ENCODE measurements at regions not wholly inside any gene's neighbourhood (a gene's known extent, or its start where the extent isn't known, plus 50 kb on each side); places are given as distances from the start of the nearest gene placed in this dataset.

GRCh38 chr2:128710242-128710641 lies 391.6 kb upstream of the HS6ST1 start:
- no peak for DNase-seq

DNA sequence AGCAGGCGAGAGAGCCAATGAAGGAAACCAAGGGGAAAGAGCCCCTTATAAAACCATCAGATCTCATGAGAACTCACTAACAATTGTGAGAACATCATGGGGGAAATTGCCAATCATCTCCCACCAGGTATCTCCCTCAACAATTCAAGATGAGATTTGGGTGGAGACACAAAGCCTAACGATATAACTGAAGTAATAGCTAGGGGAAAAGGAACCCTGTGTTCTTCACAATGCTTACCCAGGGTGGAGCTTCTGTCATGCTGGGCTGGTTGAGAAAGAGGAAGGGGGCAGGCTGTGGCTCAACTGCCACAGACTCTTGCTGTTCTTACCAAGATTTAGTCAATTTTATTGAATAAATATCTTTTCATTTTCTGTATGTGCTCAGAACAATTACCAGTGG lies 392.1 kb upstream of the HS6ST1 start:
- no peak for DNase-seq

DNA sequence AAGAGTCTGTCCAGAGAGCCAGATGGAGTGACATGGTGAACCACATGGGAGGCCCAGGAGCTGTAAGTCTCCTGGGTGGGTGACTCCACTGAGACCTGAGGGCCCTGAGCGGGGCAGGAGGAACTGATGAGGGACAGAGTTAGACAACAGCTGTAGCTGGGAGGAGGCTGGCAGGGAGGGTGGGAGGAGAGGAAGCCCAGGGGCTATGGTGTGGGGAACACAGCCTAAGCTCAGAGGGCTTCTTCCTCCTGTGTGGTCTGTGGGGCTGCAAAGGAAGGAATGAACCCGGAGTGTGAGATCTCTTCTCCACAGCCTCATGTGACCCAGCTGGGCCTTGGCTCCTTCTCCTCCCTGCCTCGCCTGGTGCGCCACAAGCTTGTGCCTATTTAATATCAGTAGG lies 395.6 kb upstream of the HS6ST1 start:
- no peak for DNase-seq

DNA sequence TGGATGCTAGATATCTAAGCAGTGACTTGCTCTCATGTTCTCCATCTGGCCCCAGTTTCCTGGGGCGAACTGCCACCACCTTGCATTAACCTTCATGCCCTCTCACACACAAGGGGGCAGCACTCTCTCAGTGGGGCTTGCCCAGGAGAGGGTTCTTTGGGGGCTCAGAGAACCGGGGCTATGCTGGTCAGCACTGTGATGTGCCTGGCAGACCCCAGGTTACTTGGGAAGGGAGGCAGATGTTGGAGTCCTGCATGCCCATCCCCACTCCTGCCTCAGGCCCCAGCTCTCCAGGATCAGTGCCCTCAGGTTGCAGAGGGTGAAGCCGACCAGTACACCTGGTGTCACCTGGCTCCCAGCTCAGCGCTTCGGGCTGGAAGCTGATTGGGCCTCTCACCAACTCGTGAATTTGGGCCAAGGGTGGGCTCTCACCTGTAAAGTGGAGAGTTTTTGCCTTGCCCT lies 396.2 kb upstream of the HS6ST1 start:
- no peak for DNase-seq

- no peak for DNase-seq
These were observed 396.7 kb upstream of the HS6ST1 start for GRCh38 chr2:128715360-128715759.

- no peak for DNase-seq
These were observed 397.6 kb upstream of the HS6ST1 start for GRCh38 chr2:128716299-128716721.

DNA sequence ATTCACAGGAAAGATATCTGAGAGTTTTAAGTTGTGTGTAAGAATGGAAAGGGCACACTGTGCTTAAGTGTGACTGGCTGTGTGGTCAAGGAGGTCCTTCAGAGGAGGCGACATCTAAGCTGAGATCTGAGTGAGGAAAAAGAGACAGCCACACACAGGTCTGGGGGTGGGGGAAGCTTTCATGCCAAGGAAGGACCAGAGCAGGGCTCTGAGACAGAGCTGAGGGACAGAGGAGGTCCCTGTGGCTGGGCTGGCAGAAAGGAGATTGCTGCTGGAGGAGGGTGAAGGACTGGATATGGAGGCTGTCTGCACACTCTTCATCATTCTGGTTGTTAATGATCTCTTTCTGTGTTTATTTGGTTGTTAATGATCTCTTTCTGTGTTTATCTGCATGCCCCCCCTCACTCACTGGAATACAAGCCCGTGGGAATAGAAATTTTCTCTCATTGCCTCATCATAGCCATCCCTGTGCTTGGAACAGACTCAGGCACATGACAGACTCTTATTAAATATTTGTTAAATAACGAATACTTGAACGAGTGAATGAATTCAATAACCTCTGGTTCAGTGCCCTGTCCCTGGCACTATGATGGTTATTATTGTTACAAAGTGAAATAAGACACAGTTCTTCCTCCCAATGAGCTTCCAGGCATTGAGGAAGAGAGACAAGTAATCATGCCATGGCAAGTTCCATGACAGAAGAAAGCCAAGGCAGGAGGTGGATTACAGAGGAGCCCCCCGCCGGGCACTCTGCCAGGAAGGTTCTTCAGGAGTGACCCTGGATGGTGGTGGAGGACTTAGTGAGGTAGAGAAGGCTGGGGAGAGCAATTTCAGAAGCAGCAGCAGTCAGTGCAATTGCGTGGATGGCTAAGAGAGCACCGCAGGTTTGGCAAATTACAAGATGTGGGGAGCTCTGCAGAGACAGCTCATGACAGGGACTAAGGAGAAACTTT lies 399.4 kb upstream of the HS6ST1 start:
- DNase-seq = no peak

GRCh38 chr2:128720080-128721022 lies 401.7 kb upstream of the HS6ST1 start:
- DNase-seq = no peak

DNA sequence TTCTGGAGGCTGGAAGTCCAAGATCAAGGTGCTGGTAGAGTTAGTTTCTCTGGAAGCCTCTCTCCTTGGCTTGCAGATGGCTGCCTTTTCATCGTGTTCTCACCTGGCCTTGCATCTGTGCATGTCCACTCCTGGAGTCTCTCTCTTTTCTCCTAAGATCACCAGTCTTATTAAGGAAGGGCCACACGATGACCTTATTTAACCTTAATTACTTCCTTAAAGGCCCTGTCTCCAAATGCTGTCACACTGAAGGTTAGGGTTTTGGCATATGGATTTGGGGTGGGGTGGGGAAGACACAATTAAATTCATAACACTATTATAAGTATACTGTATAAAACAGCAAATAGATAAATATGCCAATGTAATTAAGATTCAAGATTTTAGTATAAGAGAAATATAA lies 402.4 kb upstream of the HS6ST1 start:
- DNase-seq = no peak

DNA sequence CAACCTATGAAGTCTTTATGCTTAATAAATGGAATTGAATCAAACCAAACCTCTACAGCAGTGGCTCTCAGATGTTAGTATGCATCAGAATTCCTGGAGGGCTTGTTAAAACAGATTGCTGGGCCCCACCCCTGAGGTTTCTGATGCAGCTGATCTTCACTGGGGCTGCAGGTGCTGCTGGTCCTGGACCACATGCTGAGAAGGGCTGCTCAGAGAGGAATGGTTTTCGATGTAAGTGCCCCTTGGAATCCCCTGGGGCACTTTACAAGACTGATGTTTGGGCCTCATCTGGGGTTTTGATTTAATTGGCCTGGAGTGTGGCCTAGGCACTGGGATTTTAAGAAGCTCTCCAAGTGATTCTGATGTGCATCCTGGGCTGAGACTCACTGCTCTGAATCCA lies 403.8 kb upstream of the HS6ST1 start:
- no peak for DNase-seq

GRCh38 chr2:128724547-128724946 lies 405.9 kb upstream of the HS6ST1 start:
- no peak for DNase-seq

DNA sequence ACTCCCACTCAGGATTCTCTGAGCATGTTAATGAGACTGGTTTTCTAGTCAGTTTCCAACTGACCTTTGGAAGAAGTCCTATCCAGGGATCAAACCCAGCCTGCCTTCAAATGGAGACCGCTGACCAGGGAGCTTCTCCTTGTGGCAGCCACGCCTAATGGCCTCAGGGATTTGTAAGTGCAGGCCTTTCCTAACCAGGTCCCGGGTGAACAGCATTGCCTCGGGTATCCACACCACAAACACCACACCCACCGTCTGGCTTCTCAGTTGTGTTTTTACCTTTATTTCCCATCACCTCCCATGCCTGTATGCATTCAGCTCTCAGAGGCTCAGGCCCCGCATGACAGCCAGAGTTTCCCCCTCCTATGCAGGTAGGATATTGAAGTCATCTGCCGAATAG lies 406.3 kb upstream of the HS6ST1 start:
- DNase-seq = no peak

DNA sequence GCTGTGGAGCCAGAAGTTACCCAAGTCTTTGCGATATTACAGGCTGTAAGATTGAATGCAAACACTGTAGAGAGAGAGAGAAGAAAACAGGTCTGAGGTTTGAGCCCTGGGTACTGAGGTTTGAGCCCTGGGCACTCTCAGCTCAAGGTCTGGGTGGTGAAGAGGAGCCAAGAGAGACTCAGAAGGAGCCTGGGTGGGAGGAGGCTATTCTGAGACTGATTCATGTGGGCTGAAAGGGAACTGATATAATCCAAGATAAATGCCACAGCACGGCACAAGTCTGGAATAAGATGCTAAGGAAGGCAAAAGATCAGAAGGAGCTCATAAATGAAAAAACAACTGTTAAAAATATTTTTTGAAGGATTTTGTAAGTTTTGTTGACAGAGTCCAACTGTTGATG lies 407.6 kb upstream of the HS6ST1 start:
- no peak for DNase-seq

DNA sequence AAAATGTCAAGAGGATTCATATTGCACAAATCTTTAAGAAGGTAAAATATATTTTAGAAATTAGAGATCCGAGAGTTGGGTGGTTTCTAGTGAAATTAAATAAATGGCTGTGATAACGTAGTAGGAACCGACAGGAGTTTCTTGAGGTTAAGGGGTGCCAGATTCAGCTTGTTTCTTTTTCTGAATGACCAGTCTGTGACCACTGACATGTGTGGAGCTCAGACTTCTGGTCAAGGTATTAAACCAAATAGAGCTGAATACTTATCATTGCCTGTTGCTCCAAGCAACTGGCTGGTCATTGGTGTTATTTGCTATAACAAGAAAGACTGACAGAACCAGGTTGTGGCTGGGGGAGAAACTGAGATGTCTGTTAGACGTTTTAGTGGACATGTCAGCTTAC lies 408.2 kb upstream of the HS6ST1 start:
- DNase-seq = no peak

DNA sequence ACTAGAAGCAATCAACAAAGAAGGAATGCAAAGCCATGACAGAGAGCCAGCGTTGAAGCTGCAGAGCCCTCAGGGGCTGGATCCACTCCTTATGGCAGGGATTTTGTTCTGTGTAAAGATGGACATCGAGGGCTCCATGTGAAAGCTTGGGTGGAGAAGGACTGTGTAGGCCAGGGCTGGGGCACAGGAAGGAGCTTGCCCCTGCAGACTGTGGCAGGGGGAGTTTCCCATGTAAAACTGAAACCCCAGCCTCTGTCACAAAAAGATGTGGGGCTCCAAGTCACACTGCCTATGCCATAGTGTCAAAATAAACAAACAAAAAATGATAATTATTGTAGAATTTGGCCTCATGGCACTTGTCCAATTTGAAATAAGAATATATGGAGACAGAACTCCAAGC lies 408.7 kb upstream of the HS6ST1 start:
- DNase-seq = no peak

- DNase-seq = no peak
These were observed 409.2 kb upstream of the HS6ST1 start for GRCh38 chr2:128727914-128728313.

- no peak for DNase-seq
These were observed 410.4 kb upstream of the HS6ST1 start for GRCh38 chr2:128729051-128729450.

DNA sequence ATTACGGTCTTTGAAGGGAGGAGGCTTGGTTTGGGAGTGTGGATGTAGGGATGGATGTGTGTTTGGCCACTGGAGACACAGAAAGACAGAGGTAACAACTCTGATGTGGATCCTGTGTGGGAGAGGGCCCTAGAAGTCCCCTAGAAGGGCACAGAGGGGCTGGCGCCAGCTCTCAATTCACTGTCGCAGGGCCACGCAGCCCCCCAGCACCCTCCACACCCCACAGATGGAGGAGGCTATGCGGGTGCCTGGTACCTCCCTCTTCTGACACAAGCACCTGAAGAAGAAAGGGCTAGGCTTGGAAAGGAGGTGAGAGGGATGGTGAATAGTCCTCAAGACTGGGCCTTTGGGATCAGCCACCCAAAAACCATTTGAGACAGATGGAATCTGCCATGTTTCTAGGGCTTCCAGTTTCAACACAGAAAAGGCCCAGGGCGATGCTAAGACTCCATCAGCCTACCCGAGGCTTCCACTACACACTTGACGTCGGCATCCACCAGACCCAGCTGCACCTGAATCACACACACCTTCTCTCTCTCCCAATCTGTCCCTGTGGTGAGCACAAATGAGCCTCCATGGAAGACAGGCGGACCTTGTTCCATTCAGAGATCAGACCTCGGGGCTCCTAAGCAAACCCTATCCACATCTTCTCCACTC lies 413.5 kb upstream of the HS6ST1 start:
- no peak for DNase-seq

GRCh38 chr2:128732976-128733431 lies 414.3 kb upstream of the HS6ST1 start:
- DNase-seq = no peak

- no peak for DNase-seq
These were observed 414.8 kb upstream of the HS6ST1 start for GRCh38 chr2:128733450-128733849.

GRCh38 chr2:128734521-128735295 lies 416.0 kb upstream of the HS6ST1 start:
- no peak for DNase-seq
